Kidney capillary endothelial cell (primary cell): ENCODE measurements at regions not wholly inside any gene's neighbourhood (a gene's known extent, or its start where the extent isn't known, plus 50 kb on each side); places are given as distances from the start of the nearest gene placed in this dataset.
"Not testable (repeated sequence)": the region's sequence is repeated elsewhere in the genome, so short reads cannot be mapped to it uniquely, and the experiment has no call there.

Experiments
- DNase-seq: peaks from one replicate; pipeline ENCODE4 v3.0.0-alpha.2; 2018; ENCODE audit warnings: low spot score

DNA sequence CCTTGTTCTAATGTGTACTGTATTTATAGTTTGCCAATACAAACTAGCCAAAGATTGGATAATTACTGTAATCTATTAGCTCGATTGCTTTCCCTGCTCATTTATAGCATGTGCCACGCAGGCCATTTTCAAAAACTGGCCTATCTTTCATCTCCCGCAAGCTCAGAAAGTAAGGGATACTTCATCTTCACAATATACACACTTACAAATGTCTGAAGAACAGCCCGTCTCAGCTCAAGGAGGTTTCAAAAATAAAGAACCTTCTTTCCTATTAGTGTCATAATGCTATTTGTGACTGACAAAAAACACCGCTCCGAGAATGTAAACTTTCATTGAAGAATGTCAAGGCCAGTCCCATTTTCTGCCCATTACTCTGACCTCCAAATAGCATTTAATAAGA is 306.4 kb upstream of the ZNF507 start:
- no peak for DNase-seq

DNA sequence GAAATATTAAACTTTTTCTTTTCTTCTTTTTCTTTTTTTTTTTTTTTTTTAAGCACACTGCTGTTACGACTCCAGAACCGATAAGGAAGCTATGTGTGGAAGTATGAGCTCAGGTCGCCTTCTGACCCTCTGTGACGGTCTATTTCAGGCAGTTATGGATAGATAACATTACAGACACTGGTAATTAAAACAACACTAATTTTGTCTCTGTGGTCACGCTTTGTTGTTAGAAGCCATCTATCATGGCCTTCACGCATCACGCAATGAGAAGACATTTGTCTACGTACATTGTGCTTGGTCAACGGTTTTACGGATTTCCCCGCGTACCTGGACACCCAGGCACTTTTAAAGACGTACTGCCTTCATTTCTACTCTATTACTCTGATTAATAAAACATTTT is 306.0 kb upstream of the ZNF507 start:
- no peak for DNase-seq

DNA sequence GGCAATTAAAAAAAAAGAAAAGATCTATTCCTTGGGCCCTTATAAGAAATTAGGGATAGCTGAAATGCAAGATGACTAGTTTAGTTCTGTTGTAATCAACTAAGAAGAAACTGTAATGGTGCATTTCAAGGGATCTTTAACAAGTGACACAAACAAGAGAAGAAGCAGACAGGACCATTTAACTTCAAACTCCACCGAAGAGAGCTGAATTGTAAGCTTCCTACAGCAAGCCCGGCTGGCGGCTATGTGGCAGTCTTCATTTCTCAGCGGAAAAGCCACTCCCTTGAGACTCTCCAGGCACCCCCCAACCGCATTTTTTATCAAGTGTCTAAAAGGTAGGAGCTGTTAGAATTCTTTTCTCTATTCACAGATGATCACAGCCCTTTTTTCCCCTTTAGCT is 305.2 kb upstream of the ZNF507 start:
- no peak for DNase-seq

DNA sequence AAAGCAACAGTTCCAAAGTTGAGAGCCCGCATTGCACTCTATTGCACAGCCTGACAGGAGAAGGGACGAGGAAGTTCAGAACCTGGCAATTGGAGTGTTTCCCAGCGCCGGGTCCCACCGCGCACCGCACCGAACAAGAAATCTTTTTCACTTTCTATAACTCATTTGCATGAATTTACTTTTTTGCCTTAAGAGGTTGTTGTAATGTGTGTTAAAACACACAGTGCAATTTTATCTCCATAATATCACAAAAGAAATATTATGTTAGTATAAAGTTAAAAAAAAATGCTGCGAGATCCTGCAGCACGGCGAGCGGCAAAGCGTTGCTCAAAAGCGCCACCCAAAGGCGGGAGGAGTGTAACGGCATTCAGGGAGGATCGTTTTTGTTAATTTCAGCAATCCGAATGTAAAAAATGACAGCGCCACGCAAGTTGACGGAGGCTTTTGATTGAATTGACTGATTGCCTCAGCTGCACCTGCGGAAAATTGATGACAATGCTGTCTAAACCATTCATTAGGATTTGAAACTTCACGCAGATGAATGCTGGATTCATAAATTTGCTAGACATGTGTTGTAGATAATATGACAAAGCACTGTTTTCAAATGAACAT is 303.6 kb upstream of the ZNF507 start:
- DNase-seq: peak; percentile 60

DNA sequence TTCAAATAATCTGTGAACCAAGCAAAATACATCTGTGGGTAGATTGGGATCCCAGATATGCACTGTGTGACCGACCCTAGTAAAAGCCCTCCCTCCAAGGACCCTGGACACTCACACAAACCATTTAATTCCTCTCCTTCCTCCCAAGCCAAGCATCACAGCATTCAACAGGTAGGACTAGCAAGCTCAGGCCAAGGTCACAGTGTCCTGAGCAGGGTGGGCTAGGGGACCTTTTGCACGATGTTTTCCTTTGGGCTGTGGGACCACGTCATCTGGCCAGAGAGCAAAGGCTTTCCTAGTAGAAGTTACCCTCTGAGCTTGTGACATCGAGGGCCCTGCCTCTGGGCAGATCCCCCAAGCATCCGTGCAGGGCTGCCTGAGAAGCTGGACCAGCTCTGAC is 297.6 kb upstream of the ZNF507 start:
- DNase-seq: no peak

DNA sequence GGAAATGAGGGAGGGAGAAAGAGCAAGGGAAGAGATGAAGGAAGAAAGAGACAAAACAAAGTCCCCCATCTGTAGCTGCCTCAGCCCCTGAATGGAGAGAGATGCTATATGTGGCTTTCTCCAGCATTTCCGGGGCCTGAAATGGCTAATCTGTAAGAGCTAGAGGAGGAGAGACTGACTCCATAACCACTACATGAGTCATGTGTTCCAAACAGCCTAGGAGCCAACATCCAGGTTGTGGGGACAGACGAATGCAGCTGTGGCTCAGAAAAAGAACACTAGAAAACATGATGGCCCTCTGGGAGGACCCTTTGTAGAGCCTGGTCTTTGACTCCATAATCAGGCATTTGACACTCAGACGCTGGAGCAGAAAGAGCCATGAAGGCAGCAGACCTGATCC is 292.0 kb upstream of the ZNF507 start:
- no peak for DNase-seq

DNA sequence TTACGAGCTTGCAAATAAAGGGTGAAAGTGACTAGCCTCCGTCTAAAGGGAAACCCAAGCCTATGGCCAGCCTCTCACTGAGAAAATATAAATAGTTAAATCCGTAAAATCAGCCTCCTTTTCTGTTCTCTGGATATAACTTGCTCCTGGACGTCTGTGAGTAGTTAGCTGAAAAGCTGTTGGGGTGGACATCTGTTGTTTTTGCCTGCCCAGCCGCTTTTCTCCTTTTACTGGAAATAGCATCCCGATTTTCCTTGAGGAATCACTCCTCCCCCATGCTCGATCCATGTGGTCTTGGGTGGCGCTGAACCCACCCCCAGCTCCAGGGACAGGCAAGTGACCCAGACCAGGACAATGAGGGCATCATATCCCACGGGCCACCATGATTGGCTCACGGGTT is 291.5 kb upstream of the ZNF507 start:
- no peak for DNase-seq

DNA sequence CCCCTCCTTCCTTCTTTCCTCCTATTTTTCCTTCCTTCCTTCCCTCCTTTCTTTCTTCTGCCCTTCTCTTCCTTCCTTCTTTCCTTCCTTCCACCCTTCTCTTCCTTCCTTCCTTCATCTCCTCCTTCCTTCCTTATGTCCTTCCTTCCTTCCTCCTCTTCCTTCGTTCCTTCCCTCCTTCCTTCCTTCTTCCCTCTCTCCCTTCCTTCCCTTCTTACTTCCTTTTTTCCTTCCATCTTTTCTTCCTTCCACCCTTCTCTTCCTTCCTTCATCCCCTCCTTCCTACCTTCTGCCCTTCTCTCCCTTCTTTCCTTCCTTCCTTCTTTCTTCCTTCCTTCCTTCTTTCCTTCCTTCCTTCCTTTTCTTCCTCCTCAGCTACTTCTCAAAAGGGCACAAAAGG is 287.3 kb upstream of the ZNF507 start:
- no peak for DNase-seq

DNA sequence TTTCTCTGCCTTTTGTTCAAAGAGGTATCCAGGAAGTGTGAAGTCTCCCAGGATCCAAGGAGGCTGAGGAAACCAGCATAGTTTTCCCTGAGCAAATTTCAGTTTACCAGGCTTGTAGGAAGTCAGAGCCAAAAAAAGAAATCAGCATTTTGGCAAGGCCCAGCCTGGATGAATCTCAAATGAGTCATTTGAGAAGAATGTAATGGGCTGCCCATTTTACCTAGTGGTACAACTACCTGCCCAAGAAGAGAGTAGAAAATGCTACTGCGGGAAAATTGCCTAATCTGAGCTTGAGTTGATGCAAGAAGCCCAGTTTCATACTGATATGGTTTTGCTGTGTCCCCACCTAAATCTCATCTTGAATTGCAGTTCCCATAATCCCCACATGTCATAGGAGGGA is 284.1 kb upstream of the ZNF507 start:
- DNase-seq: no peak

DNA sequence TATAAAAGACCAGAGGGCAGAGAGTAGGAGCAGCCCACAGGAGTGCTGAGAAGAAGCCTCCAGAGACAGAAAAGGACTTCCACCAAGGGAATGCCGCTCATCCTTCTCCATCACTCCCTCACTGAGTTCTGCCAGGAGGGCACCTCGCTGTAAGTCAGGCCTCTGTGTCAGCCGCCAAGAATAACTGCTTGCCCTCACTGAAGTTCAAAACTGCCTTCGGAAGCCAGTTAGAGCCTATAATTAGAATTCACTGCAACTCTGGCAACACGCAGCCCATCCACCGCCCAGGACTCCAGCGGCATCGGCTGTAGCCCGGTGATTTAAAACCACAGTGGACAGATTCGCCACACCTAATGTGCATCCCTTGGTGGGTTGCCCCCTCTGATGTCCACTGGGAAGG is 281.8 kb upstream of the ZNF507 start:
- no peak for DNase-seq

DNA sequence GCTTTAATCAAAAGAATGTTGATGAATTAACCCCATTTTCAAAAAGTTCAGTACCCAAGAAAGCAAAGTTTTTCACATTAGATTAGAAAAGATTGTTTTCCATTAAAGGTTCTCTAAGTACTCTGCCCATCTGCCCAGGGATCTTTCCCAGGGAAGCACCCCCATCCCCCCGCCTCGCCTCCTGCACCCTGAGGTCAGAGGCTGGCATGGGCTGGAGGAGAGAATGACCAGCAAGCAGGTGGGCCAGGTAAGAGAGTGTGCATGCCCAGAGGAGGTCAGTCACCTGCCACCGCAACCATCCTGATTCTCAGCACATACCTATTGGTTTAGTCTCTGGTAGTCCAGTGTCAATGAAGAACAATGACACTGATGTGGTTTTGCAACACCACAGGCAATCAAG is 279.4 kb upstream of the ZNF507 start:
- DNase-seq: no peak

DNA sequence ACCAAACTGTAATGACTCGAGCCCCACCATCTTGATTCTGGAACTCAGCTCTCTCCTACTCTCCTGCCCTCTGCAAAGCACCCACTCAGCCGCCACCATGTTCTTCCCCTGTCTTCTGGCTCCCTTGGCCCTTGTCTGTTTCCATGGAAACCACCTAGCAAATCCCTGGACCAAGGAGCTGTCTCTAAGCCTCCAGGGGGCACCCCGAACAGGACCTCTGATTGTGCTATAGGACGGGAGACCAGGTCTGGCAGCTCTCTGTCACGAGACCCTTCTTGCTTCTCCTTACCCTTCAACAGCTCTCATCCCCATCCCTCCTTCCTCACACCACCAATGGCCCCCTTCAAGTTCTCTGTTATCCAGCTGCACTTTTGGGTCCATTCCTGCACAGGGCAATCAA is 277.7 kb upstream of the ZNF507 start:
- DNase-seq: no peak

DNA sequence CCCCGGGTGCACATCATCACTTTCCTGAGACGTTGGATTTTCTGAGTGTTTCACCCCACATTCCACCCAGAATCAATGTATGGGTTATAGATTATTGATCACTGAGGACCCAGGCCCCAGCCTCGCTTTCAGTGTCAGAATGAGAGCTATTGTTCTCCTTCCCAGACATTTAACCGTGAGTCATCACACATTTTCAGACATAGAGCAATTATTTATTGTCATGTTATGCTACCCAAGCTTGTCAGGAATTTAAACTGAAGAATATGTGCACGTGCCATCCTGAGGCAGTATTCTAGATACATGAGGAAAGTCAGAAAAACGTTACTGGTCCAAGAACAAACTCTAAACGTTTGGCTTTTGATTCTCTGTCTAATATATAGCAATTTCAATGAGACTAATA is 276.6 kb upstream of the ZNF507 start:
- DNase-seq: peak; percentile 4

DNA sequence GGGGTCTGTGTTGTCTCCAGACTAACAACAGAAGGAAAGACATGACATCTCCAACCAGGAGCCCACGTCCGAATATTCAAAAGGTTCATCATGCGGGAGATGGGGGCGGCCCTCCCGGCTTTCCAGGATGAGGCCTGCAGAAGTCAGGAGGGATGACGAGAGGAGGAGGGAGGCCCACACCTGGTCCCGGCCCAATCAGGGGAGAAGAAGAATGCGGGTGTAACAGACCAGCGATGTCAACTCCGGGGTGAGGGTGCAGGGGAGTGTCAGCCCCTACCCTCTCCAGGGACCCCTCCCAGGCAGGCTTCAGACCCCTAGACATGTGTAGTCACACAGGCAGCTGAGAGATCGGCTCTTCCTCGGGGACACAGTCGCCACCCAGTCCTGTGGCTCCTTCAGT is 275.3 kb upstream of the ZNF507 start:
- DNase-seq: no peak

DNA sequence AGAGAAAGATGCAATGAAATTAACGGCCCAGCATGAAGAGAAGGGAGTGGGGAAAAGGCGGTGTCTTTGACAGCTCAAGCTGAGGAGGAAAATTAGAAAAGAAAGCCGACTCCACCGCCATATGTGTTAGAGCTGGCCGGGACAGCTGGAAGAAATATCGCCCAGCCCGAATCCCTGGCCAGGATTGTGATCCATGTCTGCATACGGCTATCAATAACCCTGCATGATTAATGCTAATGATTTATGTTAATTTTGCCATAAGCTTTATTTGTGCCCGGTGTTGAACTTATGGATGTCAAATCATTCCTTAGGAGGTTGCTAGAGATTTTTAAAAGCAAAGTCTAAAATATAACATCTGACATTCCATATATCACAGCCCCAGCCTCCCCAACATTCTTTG is 263.4 kb upstream of the ZNF507 start:
- no peak for DNase-seq

DNA sequence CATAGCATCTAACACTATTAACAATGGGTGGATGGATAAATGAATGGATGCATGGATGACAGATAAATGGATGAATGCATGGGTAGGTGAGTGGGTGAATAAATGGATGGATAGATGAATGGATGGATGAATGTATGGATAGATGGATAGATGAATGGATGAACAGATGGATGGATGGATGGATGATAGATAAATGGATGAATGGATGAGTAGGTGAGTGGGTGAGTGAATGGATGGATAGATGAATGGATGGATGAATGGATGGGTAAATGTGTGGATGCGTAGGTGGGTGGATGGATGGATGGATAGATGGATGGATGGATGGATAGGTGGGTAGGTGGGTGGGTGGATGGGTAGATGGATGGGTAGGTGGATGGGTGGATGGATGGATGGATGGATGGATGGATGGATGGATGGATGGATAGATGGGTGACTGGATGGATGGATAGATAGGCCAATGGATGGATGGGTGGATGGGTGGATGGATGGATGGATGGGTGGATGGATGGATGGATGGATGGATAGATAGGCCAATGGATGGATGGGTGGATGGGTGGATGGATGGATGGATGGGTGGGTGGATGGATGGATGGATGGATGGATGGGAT is 260.6 kb upstream of the ZNF507 start:
- DNase-seq: not testable (repeated sequence)

DNA sequence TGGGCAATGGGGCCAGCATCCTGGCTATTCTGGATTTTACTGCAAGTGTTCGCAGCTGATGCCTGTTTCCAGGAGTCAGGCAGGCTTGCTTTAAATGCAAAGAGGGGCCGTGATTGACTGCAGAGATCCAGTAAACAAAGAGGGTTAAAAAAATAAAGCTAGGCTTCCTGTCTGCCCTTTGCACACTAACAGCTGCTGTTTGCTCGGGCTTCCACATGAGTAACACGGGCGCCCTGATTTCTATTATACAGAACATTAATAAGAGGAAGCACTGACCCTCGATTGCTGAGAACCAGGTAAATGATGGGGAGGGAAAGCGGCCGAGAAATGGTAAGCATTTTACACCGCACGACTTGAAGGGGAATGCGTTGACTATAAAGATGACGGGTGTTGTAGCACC is 254.2 kb upstream of the ZNF507 start:
- DNase-seq: peak; percentile 1

DNA sequence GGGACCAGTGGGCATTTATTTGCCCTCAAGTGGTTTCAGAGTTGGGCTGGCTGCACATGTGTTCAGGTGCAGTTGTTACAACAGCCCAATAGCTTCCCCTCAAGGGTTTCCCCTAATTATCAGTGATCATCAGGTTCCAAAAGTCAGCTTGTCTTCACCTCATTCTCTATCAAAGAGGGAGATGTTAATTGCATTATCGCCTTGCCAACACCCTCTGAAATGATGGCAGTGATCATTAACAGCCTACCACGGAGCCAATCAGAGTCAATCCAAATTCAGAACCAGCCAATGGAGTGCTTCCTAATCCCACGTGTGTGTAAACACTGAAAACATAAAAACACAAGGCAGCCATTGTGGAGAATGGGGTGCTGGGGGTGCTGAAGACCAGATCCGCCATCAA is 248.4 kb upstream of the ZNF507 start:
- no peak for DNase-seq

DNA sequence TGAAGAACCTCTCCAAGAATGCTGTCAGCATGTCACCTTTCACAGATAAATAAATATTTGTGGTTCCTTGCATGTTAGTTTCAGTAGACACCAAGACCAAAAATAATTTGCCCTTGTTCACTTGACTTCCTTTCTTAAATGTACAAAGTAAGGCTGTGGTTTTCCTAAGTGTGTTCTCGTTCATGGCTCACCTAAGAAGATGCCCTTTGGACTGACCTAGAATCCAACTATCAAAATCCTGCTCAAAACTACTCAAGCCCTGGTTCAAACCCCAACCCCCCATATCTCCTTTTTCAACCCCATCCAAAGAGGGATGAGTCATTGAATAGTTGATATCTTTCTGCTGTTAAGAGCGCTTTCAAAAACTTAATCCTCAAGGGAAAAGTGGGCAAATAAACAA is 247.8 kb upstream of the ZNF507 start:
- no peak for DNase-seq

DNA sequence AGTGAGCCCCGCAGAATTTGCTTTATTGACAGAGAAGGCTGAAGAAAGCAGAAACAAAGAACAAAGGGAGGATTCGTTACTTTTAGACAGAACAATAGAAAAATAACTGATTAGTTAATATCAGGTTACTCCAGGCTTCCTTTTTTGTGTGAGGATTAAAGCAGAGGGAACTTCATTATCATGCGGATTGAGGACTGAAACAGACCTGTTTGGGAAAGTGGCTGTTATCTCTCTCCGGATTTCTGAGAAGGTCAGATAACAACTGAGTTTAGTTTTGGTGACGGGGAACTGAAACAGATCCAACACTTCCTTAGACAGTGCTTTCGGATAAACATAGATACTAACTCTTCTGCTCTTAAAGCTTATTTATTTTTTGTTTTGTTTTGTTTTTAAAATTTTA is 246.4 kb upstream of the ZNF507 start:
- no peak for DNase-seq

DNA sequence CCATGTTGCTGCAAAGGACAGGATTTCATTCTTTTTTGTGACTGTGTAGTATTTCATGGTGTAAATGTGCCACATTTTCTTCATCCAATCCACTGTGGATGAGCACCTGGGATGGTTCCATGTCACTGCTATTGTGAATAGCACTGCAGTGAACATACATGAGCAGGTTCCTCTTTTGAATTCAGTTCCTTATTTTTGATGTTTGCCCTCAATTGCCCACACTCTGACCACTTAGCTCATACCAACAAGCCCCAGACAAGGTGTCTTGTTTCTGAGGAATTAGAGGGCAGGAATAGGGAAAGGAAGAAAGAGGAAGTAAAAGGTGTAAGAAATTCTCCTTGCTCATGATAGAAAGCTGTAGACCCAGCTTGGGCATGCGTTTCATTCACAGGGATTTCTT is 244.2 kb upstream of the ZNF507 start:
- no peak for DNase-seq

DNA sequence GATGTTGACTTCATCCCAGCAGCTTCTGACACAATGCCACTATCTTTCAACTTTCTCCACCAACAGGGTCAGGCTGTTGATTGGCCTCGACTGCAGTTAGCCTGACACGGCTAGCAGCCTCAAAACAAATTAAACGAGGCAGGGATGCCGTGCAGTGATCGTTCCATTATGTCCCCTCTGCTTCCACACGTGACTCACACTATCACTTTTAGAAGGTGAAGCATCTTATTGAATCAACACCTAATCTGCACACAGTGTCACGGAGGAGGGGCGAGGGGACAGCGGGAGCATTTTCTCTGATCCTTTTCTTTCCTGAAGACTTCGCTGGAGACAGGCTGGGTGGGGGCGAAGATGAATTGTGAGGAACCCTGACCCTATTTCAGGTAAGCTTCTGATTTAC is 241.9 kb upstream of the ZNF507 start:
- DNase-seq: no peak

DNA sequence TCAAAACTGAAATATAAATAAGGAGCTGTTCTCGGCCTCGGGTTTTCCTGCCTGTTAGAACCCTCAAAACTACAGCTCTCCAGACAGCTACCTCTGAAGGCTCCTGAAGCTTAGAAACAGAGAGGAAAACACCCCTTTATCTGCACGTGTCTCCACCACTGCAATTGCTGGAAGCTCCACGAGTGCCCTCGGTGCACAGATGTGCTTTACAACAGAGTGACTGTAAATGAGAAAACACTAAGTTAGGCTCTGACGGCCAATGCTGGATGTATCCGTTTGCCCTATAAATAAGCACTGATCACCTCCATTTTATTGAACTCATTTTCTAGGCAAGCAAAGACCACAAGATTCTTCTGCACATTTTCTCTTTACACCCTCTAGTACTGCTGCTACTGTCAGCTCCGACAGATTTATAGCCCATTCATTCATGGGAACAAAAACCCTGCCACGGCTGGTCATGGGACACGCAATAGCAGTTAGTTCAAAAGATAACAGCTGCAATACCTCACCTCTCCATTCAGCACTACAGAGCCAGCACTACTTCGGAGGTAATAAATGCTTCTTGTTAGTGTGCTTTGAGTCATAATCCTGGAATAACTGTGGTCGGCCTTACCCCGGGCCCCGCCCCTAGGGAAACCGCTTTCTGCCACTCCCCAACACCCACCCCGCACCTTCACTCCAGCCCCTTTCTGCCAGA is 241.1 kb upstream of the ZNF507 start:
- peak; percentile 16 for DNase-seq

DNA sequence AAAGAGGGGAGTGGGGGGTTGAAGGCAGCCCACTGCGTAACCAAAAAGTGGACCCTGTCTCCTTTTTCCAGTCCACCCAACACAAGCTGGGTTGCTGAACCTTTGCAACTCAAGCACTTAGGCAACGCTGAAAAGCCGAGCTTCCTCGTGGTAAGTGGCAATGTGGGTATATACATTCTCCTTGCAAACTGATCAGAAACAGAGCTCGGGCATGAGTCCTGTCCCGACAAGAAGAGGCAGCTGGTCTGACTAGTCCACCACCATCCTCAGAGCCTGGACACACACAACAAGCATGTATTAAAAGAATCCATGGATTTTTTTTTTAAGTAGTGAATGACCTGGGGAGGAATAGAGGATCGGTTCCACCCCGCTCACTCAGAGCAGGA is 240.6 kb upstream of the ZNF507 start:
- no peak for DNase-seq
